GM19372 (cell line): ENCODE measurements at regions not wholly inside any gene's neighbourhood (a gene's known extent, or its start where the extent isn't known, plus 50 kb on each side); places are given as distances from the start of the nearest gene placed in this dataset.

Experiments used
- ATAC-seq: cut with Tn5 transposase; IDR thresholded peaks from one replicate; pipeline ENCODE4 v1.9.1; 2021; ENCODE audit warnings: mild to moderate bottlenecking, low read depth, moderate library complexity; ENCODE audit not compliant: unreplicated experiment

- ATAC-seq = no peak
These were observed 54.8 kb downstream of the NOG start for GRCh38 chr17:56648321-56648720.

GRCh38 chr17:56648806-56649205, 55.3 kb downstream of the NOG start:
- no peak for ATAC-seq

GRCh38 chr17:56652628-56653027, 59.1 kb downstream of the NOG start:
- ATAC-seq = no peak

GRCh38 chr17:56653877-56654276, 60.4 kb downstream of the NOG start:
- peak; percentile 99 for ATAC-seq

- ATAC-seq = no peak
These were observed 63.3 kb downstream of the NOG start for GRCh38 chr17:56656701-56657327.

- no peak for ATAC-seq
These were observed 65.1 kb downstream of the NOG start for GRCh38 chr17:56658648-56659047.

- no peak for ATAC-seq
These were observed 66.1 kb downstream of the NOG start for GRCh38 chr17:56659622-56660021.

- no peak for ATAC-seq
These were observed 68.4 kb downstream of the NOG start for GRCh38 chr17:56661906-56662305.

- ATAC-seq = no peak
These were observed 72.4 kb downstream of the NOG start for GRCh38 chr17:56665864-56666263.

- ATAC-seq = no peak
These were observed 74.5 kb downstream of the NOG start for GRCh38 chr17:56667925-56668458.

- ATAC-seq = no peak
These were observed 78.7 kb downstream of the NOG start for GRCh38 chr17:56672195-56672594.

- ATAC-seq = no peak
These were observed 81.0 kb downstream of the NOG start for GRCh38 chr17:56674401-56674925.

GRCh38 chr17:56675876-56676660, 82.6 kb downstream of the NOG start:
- no peak for ATAC-seq

- no peak for ATAC-seq
These were observed 83.3 kb downstream of the NOG start for GRCh38 chr17:56676810-56677209.

GRCh38 chr17:56678249-56679114, 85.0 kb downstream of the NOG start:
- ATAC-seq = no peak

GRCh38 chr17:56679115-56679776, 85.7 kb downstream of the NOG start:
- ATAC-seq = no peak

GRCh38 chr17:56679777-56680422, 86.4 kb downstream of the NOG start:
- ATAC-seq = no peak

GRCh38 chr17:56680676-56681075, 87.2 kb downstream of the NOG start:
- no peak for ATAC-seq

GRCh38 chr17:56681561-56682266, 88.2 kb downstream of the NOG start:
- peak; percentile 66 for ATAC-seq
